Inferior parietal cortex (tissue), 1 donor: ENCODE measurements at regions not wholly inside any gene's neighbourhood (a gene's known extent, or its start where the extent isn't known, plus 50 kb on each side); places are given as distances from the start of the nearest gene placed in this dataset.

Experiments used
- DNase-seq: peaks from one replicate; pipeline ENCODE4 v3.0.0-alpha.2; 2016; ENCODE audit errors: extremely low spot score

DNA sequence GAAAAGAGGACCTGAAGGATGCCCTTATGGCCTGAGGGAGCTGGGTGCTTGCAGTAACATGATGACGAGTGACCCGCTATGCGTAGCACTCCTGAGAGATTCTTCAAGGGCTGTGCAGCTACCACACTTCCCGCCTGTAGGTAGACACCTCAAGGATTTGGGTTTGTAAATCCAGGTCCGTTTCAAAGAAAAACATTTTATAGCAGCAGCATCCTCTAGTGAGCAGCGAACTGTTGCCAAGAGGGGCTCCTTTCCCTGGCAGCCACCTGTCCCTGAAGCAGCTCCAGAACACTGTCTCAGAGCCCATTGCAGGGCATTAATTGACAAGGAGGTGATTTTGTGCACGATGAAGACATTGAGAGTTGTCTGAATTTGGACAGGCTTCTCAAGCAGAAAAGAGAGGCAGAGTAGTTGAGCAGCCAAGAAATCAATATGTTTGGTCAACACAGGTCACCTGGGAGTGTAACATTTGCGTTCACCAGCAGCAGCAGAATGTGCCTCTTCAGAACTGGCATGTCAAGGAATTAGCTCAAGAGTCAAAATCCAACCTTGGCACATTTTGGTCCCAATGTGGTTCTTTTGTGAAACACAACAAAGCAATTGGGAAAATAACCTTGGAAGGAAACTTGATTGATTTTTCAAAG lies 209.8 kb upstream of the MTNR1B start:
- no peak for DNase-seq

DNA sequence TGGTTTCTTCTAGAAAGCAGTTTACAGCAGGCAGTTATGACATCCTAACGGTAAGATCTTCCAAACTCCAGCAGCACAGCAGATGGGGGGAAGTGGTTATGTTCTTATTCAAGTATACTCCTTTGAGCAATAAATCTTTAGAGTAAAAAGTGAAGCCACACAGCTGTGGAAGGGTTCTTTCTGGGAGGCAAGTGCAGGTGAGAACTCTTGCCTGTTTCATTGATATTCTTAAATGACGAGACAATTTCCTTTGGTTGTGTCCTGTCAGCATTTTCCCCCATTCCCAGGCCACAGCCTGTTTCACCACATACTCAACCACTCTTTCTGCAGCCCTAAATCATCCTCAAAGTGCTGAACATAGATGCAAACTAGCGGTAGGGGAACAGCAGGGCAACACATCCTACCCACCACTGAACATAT lies 207.3 kb upstream of the MTNR1B start:
- no peak for DNase-seq

DNA sequence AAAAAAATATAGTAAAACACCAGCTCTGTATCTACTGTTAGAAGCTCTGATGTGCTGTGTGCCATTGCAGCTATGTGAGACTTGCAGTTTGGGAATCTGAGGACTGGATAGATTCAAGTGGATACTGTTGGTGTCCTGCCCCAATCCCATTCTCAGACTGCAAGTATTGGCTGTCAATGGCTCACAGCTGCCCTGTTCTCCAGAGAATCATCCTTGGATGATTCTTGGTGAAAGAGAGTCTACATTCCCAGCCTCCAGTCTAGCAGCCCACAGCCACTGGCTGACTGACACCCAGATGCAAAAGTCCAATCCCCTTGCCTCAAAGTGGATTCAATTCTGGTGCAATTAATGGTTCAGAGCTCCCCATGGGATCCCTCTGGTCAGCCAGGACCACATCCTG lies 206.1 kb upstream of the MTNR1B start:
- no peak for DNase-seq

DNA sequence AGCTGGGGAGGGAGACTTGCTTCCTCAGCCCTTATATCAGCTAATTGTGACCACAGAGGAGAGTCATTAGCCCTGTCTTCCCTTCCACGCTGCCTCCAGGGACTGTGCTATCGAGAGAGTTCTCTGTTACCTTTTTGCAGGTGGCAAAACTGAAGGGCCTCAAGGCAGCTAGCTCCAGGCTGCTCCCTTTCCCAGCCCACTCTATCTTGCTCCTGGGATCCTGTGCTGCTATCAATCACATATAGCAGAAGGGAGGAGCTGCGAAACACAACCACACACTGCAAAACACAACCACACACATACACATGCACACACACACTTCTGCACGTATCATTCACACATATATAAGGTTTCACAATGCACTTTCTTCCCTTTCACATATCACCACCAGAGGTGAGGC lies 205.3 kb upstream of the MTNR1B start:
- no peak for DNase-seq

DNA sequence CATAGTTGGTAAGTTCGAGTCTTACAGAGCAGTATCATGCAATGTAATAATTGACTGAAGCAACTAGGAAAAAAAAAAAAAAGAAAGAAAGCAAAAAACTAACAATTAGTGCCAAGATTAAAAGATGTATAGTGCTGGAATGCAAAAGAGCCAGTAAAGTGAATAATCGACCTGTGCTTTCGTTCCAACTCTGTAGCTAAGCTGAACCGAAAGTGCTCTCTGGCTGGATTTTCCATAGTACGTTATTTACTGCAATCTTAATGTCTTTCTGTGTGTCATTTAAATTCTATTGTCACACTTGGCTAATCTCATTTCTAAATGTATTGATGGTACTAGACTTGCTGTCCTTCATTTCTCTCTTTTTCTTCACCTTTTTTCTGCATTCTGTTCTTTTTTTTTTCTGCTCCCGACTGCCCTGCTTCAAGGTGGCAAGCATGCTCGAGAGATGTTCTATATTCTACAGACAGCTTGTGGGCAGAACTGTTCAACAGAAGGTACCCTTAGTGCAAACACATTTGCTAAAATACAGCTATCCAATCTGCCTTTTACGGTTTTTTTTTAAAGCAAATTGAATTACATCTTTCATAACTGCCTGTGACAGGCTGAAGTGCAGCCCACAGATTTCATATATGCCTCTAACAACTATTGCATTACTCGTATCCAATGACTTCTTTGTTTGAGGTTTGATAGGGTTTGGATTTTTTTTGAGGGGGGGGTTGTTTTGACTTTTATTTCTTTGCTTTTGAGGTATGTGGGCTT lies 204.2 kb upstream of the MTNR1B start:
- DNase-seq, result no peak

DNA sequence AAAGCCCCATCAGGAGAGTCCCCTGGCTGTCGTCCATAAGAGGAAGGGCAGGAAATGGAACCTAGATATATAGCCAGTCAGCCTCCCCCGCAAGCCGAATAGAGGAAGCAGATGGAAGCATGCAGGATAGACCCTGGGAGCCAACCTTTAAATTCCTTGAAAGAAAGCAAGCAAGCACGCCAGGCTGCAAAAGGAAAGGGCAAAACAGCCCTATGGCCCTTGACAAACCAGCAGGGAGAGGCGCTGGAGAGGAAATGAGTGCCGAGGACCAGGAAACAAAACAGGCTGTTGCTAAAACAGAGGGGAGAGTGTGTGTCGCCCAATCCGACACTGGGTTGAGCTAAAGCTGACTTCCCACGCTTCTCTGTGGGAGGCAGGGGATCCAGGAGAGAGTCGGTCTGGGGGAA lies 203.5 kb upstream of the MTNR1B start:
- DNase-seq, result no peak

DNA sequence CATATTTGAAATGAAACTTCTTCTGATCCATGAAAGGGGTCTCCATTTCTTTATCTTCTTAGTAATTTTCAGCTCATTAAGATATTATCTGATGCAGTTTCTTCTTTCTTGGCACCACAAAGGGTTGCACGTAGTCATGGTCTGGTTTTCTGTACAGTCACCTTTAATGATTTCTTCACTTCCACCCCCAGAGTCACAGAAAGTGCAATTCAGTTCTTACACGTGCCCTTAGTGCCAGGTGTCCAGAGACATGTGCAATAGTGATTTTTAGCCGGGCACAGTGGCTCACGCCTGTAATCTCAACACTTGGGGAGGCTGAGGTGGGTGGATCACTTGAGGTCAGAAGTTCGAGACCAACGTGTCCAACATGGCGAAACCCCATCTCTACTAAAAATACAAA lies 202.8 kb upstream of the MTNR1B start:
- DNase-seq, result no peak

DNA sequence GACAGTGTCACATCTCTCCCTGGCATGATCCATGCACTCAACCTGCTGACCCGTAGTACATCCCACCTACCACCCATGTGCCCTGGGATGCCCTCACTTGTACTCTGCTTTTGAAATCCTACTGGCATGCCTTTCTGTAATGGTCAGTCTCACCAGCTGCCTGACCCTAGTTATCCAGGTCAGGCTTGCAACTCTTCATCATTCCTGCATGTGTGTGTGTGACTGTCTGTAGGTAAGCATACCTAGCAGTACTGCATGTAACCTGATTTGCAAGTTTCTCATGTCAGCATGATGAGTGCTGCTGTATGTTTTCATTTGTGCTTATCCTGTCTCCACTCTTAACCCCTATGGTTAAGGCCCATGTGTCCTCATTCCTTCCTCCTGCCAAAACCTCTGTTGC lies 202.0 kb upstream of the MTNR1B start:
- DNase-seq, result no peak

DNA sequence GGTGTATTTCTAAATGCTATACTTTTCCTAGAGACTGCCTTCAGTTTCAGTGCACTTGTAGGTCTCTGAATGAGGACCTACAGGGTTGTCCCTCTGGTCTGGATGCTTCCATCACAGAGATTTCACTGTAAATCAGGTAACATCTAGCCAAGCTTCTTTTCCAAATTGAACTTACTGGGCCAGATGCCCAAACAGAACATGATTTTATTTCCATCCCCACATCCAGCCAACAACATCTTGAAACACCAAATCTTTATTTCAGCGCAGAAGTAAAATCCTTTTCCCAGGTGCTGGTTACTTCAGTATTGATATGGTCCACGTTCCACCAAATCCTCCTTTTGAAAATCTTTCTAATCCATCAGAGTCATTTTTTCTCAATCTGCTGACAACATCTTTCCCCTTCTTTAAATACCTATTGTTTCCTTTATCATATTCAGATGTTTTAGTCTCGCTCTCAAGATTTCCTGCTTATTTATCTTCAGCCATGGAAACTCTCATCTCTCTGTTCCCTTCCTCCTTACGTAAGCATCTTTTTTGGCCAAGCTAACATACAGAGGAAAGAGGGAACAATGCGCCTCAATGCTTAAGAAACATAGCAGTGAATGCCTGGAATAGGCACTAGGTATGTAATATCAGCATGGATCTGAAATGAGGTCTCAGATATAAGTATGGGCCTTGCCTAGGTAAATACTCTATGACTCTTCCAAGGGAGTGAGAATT lies 201.2 kb upstream of the MTNR1B start:
- DNase-seq, result no peak

DNA sequence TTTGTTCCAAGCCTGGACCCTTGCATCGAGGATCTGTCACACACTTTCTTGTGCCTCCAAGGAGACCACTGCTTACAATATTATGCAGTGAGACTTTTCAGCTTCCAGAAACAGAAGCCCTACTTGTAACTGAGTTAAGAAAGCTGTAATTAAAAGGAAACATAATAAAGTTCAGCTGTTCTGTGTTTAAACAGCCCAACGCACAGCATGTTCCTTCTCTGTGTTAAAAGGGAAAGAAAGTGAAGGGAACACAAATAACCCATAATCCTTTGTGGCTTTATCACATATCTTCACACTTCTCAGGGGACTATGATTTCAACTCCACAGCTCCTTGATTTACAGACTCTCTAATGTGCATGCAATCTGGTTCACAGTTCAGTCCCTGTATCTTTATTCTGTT lies 200.3 kb upstream of the MTNR1B start:
- DNase-seq, result peak; percentile 61

DNA sequence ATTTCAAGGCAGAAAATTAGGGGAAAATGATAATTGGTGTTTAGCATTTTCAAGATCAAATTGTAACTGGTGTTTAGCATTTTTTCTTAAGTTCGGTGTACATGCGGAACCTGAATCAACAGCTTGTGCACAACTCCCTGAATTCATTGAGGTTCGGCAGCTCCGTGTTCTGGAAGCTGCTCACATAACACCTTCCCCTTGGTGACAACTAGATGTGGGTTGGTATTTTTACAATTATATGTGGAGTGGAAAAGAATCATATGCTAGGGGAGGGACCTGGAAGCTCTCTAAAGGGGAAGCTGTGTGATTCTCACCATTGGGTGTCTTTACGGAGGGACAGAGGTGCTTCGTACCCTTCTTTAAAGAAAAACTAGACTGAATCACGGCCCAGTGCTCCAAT lies 199.0 kb upstream of the MTNR1B start:
- DNase-seq, result peak; percentile 30

DNA sequence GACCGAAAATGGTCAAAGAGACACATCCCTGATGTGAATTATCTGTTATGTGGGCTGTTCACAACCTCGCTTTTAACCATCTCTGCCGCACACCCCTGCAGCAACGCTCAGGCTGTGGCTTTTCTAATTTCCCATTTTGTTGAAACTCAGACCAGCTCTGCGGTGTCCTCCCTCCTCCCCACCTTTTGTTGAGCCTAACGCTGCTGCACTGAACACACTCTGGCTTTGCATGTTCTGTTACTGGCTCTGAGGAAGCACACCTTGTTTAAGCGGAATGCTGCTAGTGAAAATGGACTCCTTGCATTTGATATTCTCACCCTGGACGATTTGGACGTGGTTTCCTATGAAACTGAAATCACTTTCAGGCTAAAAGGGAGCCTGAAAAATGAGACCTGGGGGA lies 198.5 kb upstream of the MTNR1B start:
- no peak for DNase-seq

DNA sequence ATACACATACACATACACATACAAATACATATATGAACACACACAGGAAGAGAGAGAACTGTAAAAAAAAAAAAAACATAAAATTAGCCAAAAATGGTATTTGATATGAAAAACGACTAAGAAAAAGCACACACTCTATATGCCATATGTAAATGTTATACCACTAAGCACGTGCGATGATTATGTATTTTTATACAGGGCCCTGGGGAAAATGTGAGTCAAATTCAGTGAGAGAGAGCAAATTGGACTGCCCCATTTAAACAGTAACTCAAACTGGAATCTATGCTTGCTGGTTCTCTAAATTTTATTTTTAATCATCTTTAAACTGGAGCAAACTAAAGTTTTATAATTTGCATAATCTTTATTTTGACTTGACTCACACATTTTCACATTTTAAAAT lies 197.8 kb upstream of the MTNR1B start:
- DNase-seq, result no peak

DNA sequence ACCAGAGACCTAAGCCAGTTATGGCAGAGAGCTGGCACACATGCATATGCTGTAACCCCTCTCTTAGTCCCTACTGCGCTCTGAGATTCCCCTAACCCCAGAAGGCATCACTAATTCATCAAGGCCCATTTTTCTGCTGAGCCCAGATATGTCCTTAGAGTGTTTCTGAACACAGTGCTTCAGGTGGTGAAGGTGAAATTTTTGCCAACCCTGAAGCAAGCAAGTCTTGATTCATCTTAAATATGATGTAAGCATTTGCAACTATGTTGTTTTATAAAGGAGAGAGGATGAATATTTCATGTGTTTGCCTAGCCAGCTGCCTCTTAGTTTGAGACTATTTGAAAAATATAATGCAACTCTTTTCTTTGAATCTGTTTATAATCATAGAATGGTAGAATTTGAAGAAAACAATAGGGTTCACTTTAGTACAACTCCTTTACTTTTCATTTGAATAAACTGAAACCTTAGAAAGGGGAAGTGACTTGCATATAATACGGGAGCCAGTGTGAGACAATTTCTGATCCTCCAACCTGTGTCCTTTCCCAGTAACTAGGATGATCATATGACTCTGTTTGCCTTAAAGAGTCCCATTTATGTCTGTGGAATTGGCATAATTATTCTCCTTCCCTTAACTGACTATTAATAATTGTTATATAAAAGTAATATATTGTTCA lies 194.3 kb upstream of the MTNR1B start:
- DNase-seq, result no peak

DNA sequence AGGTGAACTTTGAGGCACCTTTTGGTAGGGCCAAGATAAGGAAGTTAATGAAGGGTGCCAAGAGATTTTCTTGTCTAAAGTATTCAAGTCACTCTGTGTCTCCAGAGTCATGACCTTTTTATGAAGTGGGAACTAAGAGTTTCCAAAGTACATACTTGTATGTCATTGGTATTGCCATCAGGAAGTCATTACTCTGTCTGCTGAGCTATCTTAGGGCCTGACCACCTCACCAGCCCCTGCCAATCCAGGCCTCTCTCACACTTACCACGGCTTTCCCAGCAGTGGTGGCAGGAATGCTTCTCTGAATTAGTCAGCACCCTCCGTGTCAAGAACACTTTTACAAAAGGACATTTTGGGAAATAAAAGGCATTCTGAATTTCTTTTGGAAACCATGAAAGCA lies 192.8 kb upstream of the MTNR1B start:
- DNase-seq, result no peak

DNA sequence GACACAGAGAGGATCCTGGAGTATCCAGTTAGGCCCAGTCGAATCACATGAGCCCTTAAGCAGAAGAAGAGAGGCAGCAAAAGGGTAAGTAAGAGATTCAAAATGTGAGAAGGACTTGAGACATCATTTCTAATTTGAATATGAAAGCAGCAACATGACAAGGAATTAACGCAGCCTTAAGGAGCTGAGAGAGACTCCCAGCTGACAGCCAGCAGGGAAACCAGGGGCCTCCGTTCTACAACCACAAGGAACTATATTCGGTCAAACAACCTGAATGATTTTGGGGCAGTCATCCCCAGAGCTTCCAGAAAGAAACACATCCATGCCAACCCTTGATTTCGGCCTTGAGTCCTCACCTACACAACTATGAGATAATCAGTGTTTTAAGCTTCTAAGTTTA lies 189.7 kb upstream of the MTNR1B start:
- DNase-seq, result no peak

DNA sequence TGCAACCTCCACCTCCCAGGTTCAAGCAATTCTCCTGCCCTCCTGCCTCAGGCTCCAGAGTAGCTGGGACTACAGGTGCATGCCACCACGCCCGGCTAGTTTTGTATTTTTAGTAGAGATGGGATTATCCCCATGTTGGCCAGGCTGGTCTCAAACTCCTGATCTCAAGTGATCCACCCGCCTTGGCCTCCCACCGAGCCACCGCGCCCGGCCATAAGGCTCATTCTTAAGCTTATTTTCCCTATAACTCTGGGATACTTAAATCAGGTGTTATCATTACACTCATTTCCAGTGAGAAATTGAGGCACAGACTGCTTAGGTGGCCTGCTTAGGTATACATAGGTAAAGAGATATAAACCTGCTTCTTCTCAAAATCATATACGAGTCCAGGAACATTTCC lies 188.3 kb upstream of the MTNR1B start:
- no peak for DNase-seq

DNA sequence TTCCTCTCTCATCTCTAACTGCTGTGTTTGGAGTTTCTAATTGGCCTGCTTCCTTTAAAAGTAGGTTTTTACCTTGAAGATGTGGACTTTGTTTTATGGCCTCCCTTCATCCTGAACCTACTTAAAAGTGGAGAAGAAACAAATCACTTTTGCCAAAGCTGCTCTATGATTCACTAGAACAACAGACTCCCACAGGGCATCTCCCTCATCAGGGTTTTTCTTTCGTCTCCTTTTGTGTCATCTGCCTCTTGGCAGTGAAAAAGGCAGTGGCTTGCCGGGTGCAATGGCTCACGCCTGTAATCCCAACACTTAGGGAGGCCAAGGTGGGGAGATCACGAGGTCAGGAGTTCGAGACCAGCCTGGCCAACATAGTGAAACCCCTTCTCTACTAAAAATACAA lies 186.6 kb upstream of the MTNR1B start:
- no peak for DNase-seq

DNA sequence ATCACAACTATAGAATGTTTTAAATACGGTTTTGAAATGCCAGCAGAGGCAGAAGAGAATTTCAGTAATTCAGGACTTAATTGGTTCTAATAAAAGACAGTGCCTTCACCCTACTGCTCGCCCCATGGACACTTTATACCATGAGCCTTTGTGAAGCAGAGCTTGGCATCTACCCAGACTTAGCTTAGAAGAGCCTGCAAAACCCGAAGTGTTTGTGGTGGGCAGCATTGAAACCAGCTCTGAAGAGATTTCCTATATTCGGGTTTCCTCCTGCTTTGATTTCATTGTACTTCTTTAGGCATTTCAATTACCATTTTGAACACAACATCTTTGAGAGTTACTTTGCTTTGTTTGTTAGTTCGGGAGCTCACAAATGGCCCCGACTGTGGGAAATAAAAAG lies 185.1 kb upstream of the MTNR1B start:
- DNase-seq, result no peak

DNA sequence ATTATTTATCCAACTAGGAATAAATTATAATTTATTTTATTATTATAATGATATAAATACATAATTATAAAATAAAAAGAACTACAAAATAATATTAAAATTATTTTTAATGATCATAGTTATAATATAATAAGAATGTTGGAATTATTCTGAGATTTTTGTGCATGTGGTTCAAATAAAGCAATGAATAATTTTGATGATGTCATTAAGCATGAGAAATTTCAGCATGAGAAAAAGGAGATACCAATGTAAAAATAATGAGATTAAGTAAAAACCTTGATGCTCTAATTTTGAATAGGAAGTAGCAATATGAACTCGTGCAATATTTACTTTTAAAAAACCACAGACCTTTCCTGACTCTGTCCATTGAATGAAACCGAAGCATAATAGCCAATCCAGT lies 181.8 kb upstream of the MTNR1B start:
- no peak for DNase-seq

DNA sequence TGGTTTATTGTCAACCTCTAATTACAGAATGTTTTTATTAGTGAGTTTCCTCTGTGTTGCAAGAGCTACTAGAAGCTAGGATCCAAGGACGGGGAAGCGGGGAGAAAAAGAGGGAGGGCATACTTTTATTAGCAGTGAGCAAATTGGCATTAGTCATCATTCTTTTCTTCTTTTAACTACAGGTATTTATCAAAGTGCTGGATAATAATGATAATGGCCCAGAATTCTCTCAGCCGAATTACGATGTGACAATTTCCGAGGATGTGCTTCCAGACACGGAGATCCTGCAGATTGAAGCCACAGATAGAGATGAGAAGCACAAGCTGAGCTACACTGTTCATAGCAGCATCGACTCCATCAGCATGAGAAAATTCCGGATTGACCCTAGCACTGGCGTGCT lies 179.7 kb upstream of the MTNR1B start:
- no peak for DNase-seq

DNA sequence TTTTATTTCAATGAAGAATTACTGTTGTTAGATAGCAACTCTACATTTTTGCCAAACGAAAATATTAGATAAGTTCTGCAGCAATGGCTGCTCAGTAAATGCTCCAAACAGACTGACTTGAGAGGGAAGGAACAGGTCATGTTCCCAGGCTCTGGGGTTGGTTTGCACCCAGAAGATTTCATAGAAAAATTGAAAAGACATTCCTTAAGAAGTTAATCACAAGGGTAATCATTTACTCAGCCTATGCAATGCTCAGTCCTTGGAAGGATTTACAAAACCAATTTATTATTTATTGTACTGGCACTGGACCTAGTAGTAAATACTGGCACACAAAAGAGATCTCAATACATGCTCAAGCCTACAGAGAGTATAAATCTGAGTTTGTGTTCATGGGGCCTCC lies 179.1 kb upstream of the MTNR1B start:
- DNase-seq, result no peak
